A549 (cell line): ENCODE measurements at regions not wholly inside any gene's neighbourhood (a gene's known extent, or its start where the extent isn't known, plus 50 kb on each side); places are given as distances from the start of the nearest gene placed in this dataset.

Experiments used
- CTCF ChIP-seq: fragments of >200 bp; sonication (Bioruptor Twin); formaldehyde crosslinking; IDR thresholded peaks from 3 replicates; pipeline ENCODE4 v1.5.1; 2016
- EP300 ChIP-seq, 2 experiments: fragments of >200 bp; sonication (Bioruptor Twin); formaldehyde crosslinking; IDR thresholded peaks; 2 replicates in 1 of 2; 3 replicates in 1 of 2; pipeline ENCODE4 v1.6.1; 2016 to 2017
- HDAC2 ChIP-seq: fragments of 200-600 bp; sonication (generic); IDR thresholded peaks from 2 replicates; pipeline ENCODE4 v1.6.1; 2016
- PBX3 ChIP-seq: IDR thresholded peaks from 2 replicates; pipeline ENCODE4 v1.6.1; 2012
- POLR2A ChIP-seq: IDR thresholded peaks from 2 replicates; pipeline ENCODE4 v1.6.1; 2012; ENCODE audit warnings: mild to moderate bottlenecking, low read length
- POLR2AphosphoS2 ChIP-seq: conservative IDR thresholded peaks from 2 replicates; pipeline ENCODE4 v1.6.1; 2012; ENCODE audit warnings: low read length, improper control_type of control experiment, inconsistent platforms
- REST ChIP-seq: fragments of 200-600 bp; sonication (generic); IDR thresholded peaks from 2 replicates; pipeline ENCODE4 v1.6.1; 2016; ENCODE audit warnings: antibody characterized with exemption, mild to moderate bottlenecking, moderate library complexity
- RFX5 ChIP-seq: fragments of 450-650 bp; IDR thresholded peaks from 2 replicates; pipeline ENCODE4 v1.7.1; 2014; ENCODE audit warnings: antibody characterized with exemption, mild to moderate bottlenecking, moderate library complexity
- SREBF2 ChIP-seq: fragments of 450-650 bp; IDR thresholded peaks from 2 replicates; pipeline ENCODE4 v1.6.1; 2014; ENCODE audit warnings: mild to moderate bottlenecking, moderate library complexity
- ZC3H11A ChIP-seq: fragments of 450-650 bp; IDR thresholded peaks from 2 replicates; pipeline ENCODE4 v1.6.1; 2014; ENCODE audit warnings: antibody characterized with exemption, mild to moderate bottlenecking
- TF ChIP-seq, protein P1 (sequence below): fragments of 450-650 bp; IDR thresholded peaks from 2 replicates; pipeline ENCODE4 v1.6.1; 2014; ENCODE audit warnings: antibody characterized with exemption

DNA sequence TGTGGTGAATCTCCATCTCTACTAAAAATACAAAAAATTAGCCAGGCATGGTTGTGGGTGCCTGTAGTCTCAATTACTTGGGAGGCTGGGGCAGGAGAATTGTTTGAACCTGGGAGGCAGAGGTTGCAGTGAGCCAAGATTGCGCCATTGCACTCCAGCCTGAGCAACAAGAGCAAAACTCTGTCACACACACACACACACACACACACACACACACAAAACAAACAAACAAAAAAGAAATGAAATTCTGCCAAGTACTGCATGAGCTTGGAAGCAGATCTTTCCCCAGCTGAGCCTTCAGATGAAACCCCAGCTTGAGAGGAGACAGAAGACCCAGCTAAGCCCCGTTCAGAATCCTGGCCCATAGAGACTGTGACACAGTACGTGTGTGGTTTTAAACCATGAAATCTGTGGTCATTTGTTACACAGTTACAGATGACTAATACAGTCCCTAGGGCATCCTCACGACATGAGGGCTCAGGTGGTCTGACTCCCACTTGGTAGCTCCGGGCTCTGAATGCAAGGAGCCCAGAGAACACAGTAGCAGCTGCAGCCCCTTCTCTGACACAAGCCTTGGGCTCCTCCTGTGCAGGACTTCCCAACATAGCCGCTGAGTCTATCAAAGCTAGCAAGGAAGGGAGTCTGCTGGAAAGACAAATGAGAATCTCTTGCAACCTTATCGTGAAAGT lies 132.8 kb downstream of the SEC14L1 start:
- no peak for TF ChIP-seq CTCF
- TF ChIP-seq EP300 (IDR thresholded peaks at IDR 0.05): no peak
- no peak for TF ChIP-seq PBX3
- no peak for TF ChIP-seq RFX5
- no peak for TF ChIP-seq SREBF2
- TF ChIP-seq, protein P1, sequence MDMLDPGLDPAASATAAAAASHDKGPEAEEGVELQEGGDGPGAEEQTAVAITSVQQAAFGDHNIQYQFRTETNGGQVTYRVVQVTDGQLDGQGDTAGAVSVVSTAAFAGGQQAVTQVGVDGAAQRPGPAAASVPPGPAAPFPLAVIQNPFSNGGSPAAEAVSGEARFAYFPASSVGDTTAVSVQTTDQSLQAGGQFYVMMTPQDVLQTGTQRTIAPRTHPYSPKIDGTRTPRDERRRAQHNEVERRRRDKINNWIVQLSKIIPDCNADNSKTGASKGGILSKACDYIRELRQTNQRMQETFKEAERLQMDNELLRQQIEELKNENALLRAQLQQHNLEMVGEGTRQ: no peak
- no peak for TF ChIP-seq POLR2A
- no peak for TF ChIP-seq HDAC2
- no peak for TF ChIP-seq REST
- no peak for TF ChIP-seq POLR2AphosphoS2
- no peak for TF ChIP-seq ZC3H11A
